ENCODE measurements at regions not wholly inside any gene's neighbourhood (a gene's known extent, or its start where the extent isn't known, plus 50 kb on each side); places are given as distances from the start of the nearest gene placed in this dataset.

- intact Hi-C loops (cut with DNase I, micrococcal nuclease): no loop called here
- TF ChIP-seq CTCF (IDR thresholded peaks at IDR 0.05): no peak
- peaks cover 31% of the 10 kb centered on the region for H3K9me3 ChIP-seq
- H3K4me3 ChIP-seq: no peak overlapping the region
- H3K4me1 ChIP-seq (ENCODE audit: low read depth): no peaks in the 10 kb centered on the region
- ATAC-seq (no peak), DNase-seq (no peak)
- H3K36me3 ChIP-seq (ENCODE audit: low read depth): no peaks in the 10 kb centered on the region
Observed at GRCh38 chr15:87219650-87220615, 1036.6 kb downstream of the NTRK3 start.

GRCh38 chr15:87215100-87215499, 1041.4 kb downstream of the NTRK3 start:
- H3K4me1 ChIP-seq (ENCODE audit: low read depth): no peaks in the 10 kb centered on the region
- DNase-seq: no peak
- no peak for TF ChIP-seq CTCF (IDR thresholded peaks at IDR 0.05)
- no peak overlapping the region for H3K4me3 ChIP-seq
- peaks cover 17% of the 10 kb centered on the region for H3K9me3 ChIP-seq
- intact Hi-C loops (cut with DNase I, micrococcal nuclease): no loop called here
- ATAC-seq: no peak
- no peaks in the 10 kb centered on the region for H3K36me3 ChIP-seq (ENCODE audit: low read depth)

- ATAC-seq (no peak), DNase-seq (peak in 1 of 3 donors; percentile 2)
- H3K9me3 ChIP-seq: peaks cover 16% of the 10 kb centered on the region
- no peak for TF ChIP-seq CTCF (IDR thresholded peaks at IDR 0.05)
- H3K36me3 ChIP-seq (ENCODE audit: low read depth): no peaks in the 10 kb centered on the region
- no peak overlapping the region for H3K4me3 ChIP-seq
- intact Hi-C loops (cut with DNase I, micrococcal nuclease): no loop called here
- no peaks in the 10 kb centered on the region for H3K4me1 ChIP-seq (ENCODE audit: low read depth)
Observed at GRCh38 chr15:87213626-87214025, 1042.9 kb downstream of the NTRK3 start.

- Histone ChIP-seq H3K36me3 (ENCODE audit: low read depth) (no peaks in the 10 kb centered on the region), H3K4me1 (ENCODE audit: low read depth) (no peaks in the 10 kb centered on the region), H3K4me3 (no peak overlapping the region), H3K9me3 (peaks cover 17% of the 10 kb centered on the region)
- no peak for TF ChIP-seq CTCF (IDR thresholded peaks at IDR 0.05)
- no peak for ATAC-seq
- intact Hi-C loops (cut with DNase I, micrococcal nuclease): no loop called here
- no peak for DNase-seq
Observed at GRCh38 chr15:87212041-87212440, 1044.5 kb downstream of the NTRK3 start.

- intact Hi-C loops (cut with DNase I, micrococcal nuclease): no loop called here
- no peak overlapping the region for H3K4me3 ChIP-seq
- no peak for TF ChIP-seq CTCF (IDR thresholded peaks at IDR 0.05)
Observed at GRCh38 chr15:87211547-87211946, 1045.0 kb downstream of the NTRK3 start.

More at GRCh38 chr15:87211547-87211946, 1045.0 kb downstream of the NTRK3 start:
- H3K9me3 ChIP-seq: peaks cover 22% of the 10 kb centered on the region
- no peaks in the 10 kb centered on the region for H3K36me3 ChIP-seq (ENCODE audit: low read depth)
- no peaks in the 10 kb centered on the region for H3K4me1 ChIP-seq (ENCODE audit: low read depth)
- ATAC-seq (no peak), DNase-seq (no peak)

Data from mucosa of descending colon (tissue), 3 donors.